ENCODE measurements at regions not wholly inside any gene's neighbourhood (a gene's known extent, or its start where the extent isn't known, plus 50 kb on each side); places are given as distances from the start of the nearest gene placed in this dataset.

- DNase-seq (ENCODE audit: low read depth in 4 of 4, low spot score in 1 of 4): no peak
These were observed 146.4 kb downstream of the IRS1 start for GRCh38 chr2:226652983-226653765.

- DNase-seq (ENCODE audit: low read depth in 4 of 4, low spot score in 1 of 4): no peak
These were observed 147.3 kb downstream of the IRS1 start for GRCh38 chr2:226652369-226652768.

GRCh38 chr2:226649871-226650660 is 149.6 kb downstream of the IRS1 start:
- peak in 3 of 4 experiments; percentile 12 to 24 (median 13) for DNase-seq (ENCODE audit: low read depth in 4 of 4, low spot score in 1 of 4)

GRCh38 chr2:226649201-226649600 is 150.4 kb downstream of the IRS1 start:
- DNase-seq (ENCODE audit: low read depth in 4 of 4, low spot score in 1 of 4): no peak

GRCh38 chr2:226647621-226648518 is 151.8 kb downstream of the IRS1 start:
- no peak for DNase-seq (ENCODE audit: low read depth in 4 of 4, low spot score in 1 of 4)

GRCh38 chr2:226644399-226644865 is 155.2 kb downstream of the IRS1 start:
- no peak for DNase-seq (ENCODE audit: low read depth in 4 of 4, low spot score in 1 of 4)

GRCh38 chr2:226643946-226644282 is 155.7 kb downstream of the IRS1 start:
- no peak for DNase-seq (ENCODE audit: low read depth in 4 of 4, low spot score in 1 of 4)

GRCh38 chr2:226643030-226643945 is 156.3 kb downstream of the IRS1 start:
- DNase-seq (ENCODE audit: low read depth in 4 of 4, low spot score in 1 of 4): no peak

- no peak for DNase-seq (ENCODE audit: low read depth in 4 of 4, low spot score in 1 of 4)
These were observed 158.6 kb downstream of the IRS1 start for GRCh38 chr2:226641008-226641407.

- DNase-seq (ENCODE audit: low read depth in 4 of 4, low spot score in 1 of 4): no peak
These were observed 159.1 kb downstream of the IRS1 start for GRCh38 chr2:226640501-226640900.

- DNase-seq (ENCODE audit: low read depth in 4 of 4, low spot score in 1 of 4): no peak
These were observed 160.1 kb downstream of the IRS1 start for GRCh38 chr2:226639550-226639949.

- no peak for DNase-seq (ENCODE audit: low read depth in 4 of 4, low spot score in 1 of 4)
These were observed 161.0 kb downstream of the IRS1 start for GRCh38 chr2:226638576-226638975.

GRCh38 chr2:226637383-226637782 is 162.2 kb downstream of the IRS1 start:
- no peak for DNase-seq (ENCODE audit: low read depth in 4 of 4, low spot score in 1 of 4)

- no peak for DNase-seq (ENCODE audit: low read depth in 4 of 4, low spot score in 1 of 4)
These were observed 163.0 kb downstream of the IRS1 start for GRCh38 chr2:226636586-226636985.

- DNase-seq (ENCODE audit: low read depth in 4 of 4, low spot score in 1 of 4): no peak
These were observed 164.5 kb downstream of the IRS1 start for GRCh38 chr2:226634943-226635604.

GRCh38 chr2:226631671-226632070 is 167.9 kb downstream of the IRS1 start:
- no peak for DNase-seq (ENCODE audit: low read depth in 4 of 4, low spot score in 1 of 4)

- no peak for DNase-seq (ENCODE audit: low read depth in 4 of 4, low spot score in 1 of 4)
These were observed 168.4 kb downstream of the IRS1 start for GRCh38 chr2:226631187-226631586.

GRCh38 chr2:226625946-226626345 is 173.7 kb downstream of the IRS1 start:
- no peak for DNase-seq (ENCODE audit: low read depth in 4 of 4, low spot score in 1 of 4)

GRCh38 chr2:226623587-226624368 is 175.8 kb downstream of the IRS1 start:
- no peak for DNase-seq (ENCODE audit: low read depth in 4 of 4, low spot score in 1 of 4)

All from stimulated activated CD4-positive, alpha-beta T cell treated with anti-CD3 and anti-CD28 coated beads, Interleukin-1b, Interleukin-23, amount 100 ng/mL, for 24 hours (primary cell).